ENCODE measurements at regions not wholly inside any gene's neighbourhood (a gene's known extent, or its start where the extent isn't known, plus 50 kb on each side); places are given as distances from the start of the nearest gene placed in this dataset.

- Histone ChIP-seq H3K27me3 (ENCODE audit: control insufficient read depth in 1 of 2, insufficient read depth in 1 of 2, low read length in 2 of 2) (no peaks in the 10 kb centered on the region), H2BK5ac (ENCODE audit: low read depth, low read length, poor library complexity, severe bottlenecking) (no peak overlapping the region), H3K23ac (ENCODE audit: low read length in 2 of 2) (no peak overlapping the region), H3K4me1 (ENCODE audit: control insufficient read depth, insufficient read depth, low read depth, low read length) (peaks cover 1% of the 10 kb centered on the region), H4K8ac (ENCODE audit: low read length) (no peak overlapping the region), H3K9me3 (ENCODE audit: control insufficient read depth, low read length) (peaks cover 14% of the 10 kb centered on the region), H3K14ac (ENCODE audit: low read length in 2 of 2) (no peak overlapping the region), H3K4ac (ENCODE audit: low read depth in 1 of 2, low read length in 2 of 2) (no peak overlapping the region), H3K79me1 (replicated peaks; ENCODE audit: low read length, poor library complexity, severe bottlenecking) (no peaks in the 10 kb centered on the region), H2BK15ac (ENCODE audit: low read depth, poor library complexity, severe bottlenecking) (no peak overlapping the region), H3K27ac (ENCODE audit: low read length, poor library complexity, severe bottlenecking) (no peak overlapping the region), H2BK12ac (ENCODE audit: low read length in 2 of 2) (no peak overlapping the region), H2BK120ac (ENCODE audit: low read depth, low read length) (no peak overlapping the region), H3K9ac (ENCODE audit: low read length) (no peak overlapping the region), H3K4me3 (ENCODE audit: insufficient read depth in 1 of 2, low read depth in 1 of 2, low read length in 2 of 2) (no peak overlapping the region), H3K4me2 (ENCODE audit: low read length, poor library complexity, severe bottlenecking) (no peak overlapping the region), H3K18ac (ENCODE audit: low read depth in 1 of 2, low read length in 2 of 2) (no peak overlapping the region), H2AFZ (ENCODE audit: low read depth, low read length) (no peak overlapping the region), H4K91ac (ENCODE audit: low read length) (no peak overlapping the region), H3K36me3 (ENCODE audit: control insufficient read depth in 1 of 2, insufficient read depth in 2 of 2, low read depth in 1 of 2, low read length in 2 of 2) (no peaks in the 10 kb centered on the region), H2AK5ac (ENCODE audit: low read length, severe bottlenecking) (no peak overlapping the region)
- no peak for DNase-seq
- WGBS, result no CpG with 5 or more reads among the region's 1 CpG
These were observed 693.7 kb upstream of the CCDC179 start for GRCh38 chr11:23554002-23554401.

GRCh38 chr11:23555085-23555484, 694.8 kb upstream of the CCDC179 start:
- Histone ChIP-seq H3K9ac (ENCODE audit: low read length) (no peak overlapping the region), H3K4me2 (ENCODE audit: low read length, poor library complexity, severe bottlenecking) (no peak overlapping the region), H2BK5ac (ENCODE audit: low read depth, low read length, poor library complexity, severe bottlenecking) (no peak overlapping the region), H3K4me3 (ENCODE audit: insufficient read depth in 1 of 2, low read depth in 1 of 2, low read length in 2 of 2) (no peak overlapping the region), H4K91ac (ENCODE audit: low read length) (no peak overlapping the region), H2AK5ac (ENCODE audit: low read length, severe bottlenecking) (no peak overlapping the region), H2BK120ac (ENCODE audit: low read depth, low read length) (no peak overlapping the region), H2BK12ac (ENCODE audit: low read length in 2 of 2) (no peak overlapping the region), H3K36me3 (ENCODE audit: control insufficient read depth in 1 of 2, insufficient read depth in 2 of 2, low read depth in 1 of 2, low read length in 2 of 2) (no peaks in the 10 kb centered on the region), H3K23ac (ENCODE audit: low read length in 2 of 2) (no peak overlapping the region), H3K9me3 (ENCODE audit: control insufficient read depth, low read length) (peaks cover 14% of the 10 kb centered on the region), H3K4ac (ENCODE audit: low read depth in 1 of 2, low read length in 2 of 2) (no peak overlapping the region), H3K14ac (ENCODE audit: low read length in 2 of 2) (no peak overlapping the region), H2BK15ac (ENCODE audit: low read depth, poor library complexity, severe bottlenecking) (no peak overlapping the region), H3K18ac (ENCODE audit: low read depth in 1 of 2, low read length in 2 of 2) (no peak overlapping the region), H2AFZ (ENCODE audit: low read depth, low read length) (no peak overlapping the region), H3K27me3 (ENCODE audit: control insufficient read depth in 1 of 2, insufficient read depth in 1 of 2, low read length in 2 of 2) (no peaks in the 10 kb centered on the region), H4K8ac (ENCODE audit: low read length) (no peak overlapping the region), H3K79me1 (replicated peaks; ENCODE audit: low read length, poor library complexity, severe bottlenecking) (no peaks in the 10 kb centered on the region), H3K27ac (ENCODE audit: low read length, poor library complexity, severe bottlenecking) (peak overlapping the region; percentile 38), H3K4me1 (ENCODE audit: control insufficient read depth, insufficient read depth, low read depth, low read length) (peaks cover 1% of the 10 kb centered on the region)
- 25% methylated on average over 1 of the region's 1 CpG for WGBS
- peak; percentile 29 for DNase-seq

GRCh38 chr11:23556163-23556750, 696.0 kb upstream of the CCDC179 start:
- no peak overlapping the region for H3K4me2 ChIP-seq (ENCODE audit: low read length, poor library complexity, severe bottlenecking)
- peaks cover 1% of the 10 kb centered on the region for H3K4me1 ChIP-seq (ENCODE audit: control insufficient read depth, insufficient read depth, low read depth, low read length)
- H3K79me1 ChIP-seq (replicated peaks; ENCODE audit: low read length, poor library complexity, severe bottlenecking), result no peaks in the 10 kb centered on the region
- H2BK120ac ChIP-seq (ENCODE audit: low read depth, low read length), result no peak overlapping the region
- no peaks in the 10 kb centered on the region for H3K27me3 ChIP-seq (ENCODE audit: control insufficient read depth in 1 of 2, insufficient read depth in 1 of 2, low read length in 2 of 2)
- no peak overlapping the region for H3K4me3 ChIP-seq (ENCODE audit: insufficient read depth in 1 of 2, low read depth in 1 of 2, low read length in 2 of 2)
- peak overlapping the region in 1 of 2 experiments; percentile 3 for H3K14ac ChIP-seq (ENCODE audit: low read length in 2 of 2)
- peaks cover 14% of the 10 kb centered on the region for H3K9me3 ChIP-seq (ENCODE audit: control insufficient read depth, low read length)
- H3K18ac ChIP-seq (ENCODE audit: low read depth in 1 of 2, low read length in 2 of 2), result peak overlapping the region in 1 of 2 experiments; percentile 8
- H4K8ac ChIP-seq (ENCODE audit: low read length), result no peak overlapping the region
- H4K91ac ChIP-seq (ENCODE audit: low read length), result no peak overlapping the region
- H2BK15ac ChIP-seq (ENCODE audit: low read depth, poor library complexity, severe bottlenecking), result no peak overlapping the region
- no peak overlapping the region for H2AFZ ChIP-seq (ENCODE audit: low read depth, low read length)
- no peak overlapping the region for H2BK5ac ChIP-seq (ENCODE audit: low read depth, low read length, poor library complexity, severe bottlenecking)
- H3K27ac ChIP-seq (ENCODE audit: low read length, poor library complexity, severe bottlenecking), result no peak overlapping the region
- H3K36me3 ChIP-seq (ENCODE audit: control insufficient read depth in 1 of 2, insufficient read depth in 2 of 2, low read depth in 1 of 2, low read length in 2 of 2), result no peaks in the 10 kb centered on the region
- H3K9ac ChIP-seq (ENCODE audit: low read length), result no peak overlapping the region
- WGBS, result 92% methylated on average over 2 of the region's 2 CpGs
- H2AK5ac ChIP-seq (ENCODE audit: low read length, severe bottlenecking), result no peak overlapping the region
- no peak overlapping the region for H3K4ac ChIP-seq (ENCODE audit: low read depth in 1 of 2, low read length in 2 of 2)
- H3K23ac ChIP-seq (ENCODE audit: low read length in 2 of 2), result no peak overlapping the region
- peak overlapping the region in 1 of 2 experiments; percentile 42 for H2BK12ac ChIP-seq (ENCODE audit: low read length in 2 of 2)
- no peak for DNase-seq

GRCh38 chr11:23563591-23563990, 703.3 kb upstream of the CCDC179 start:
- no peak overlapping the region for H3K27ac ChIP-seq (ENCODE audit: low read length, poor library complexity, severe bottlenecking)
- H3K27me3 ChIP-seq (ENCODE audit: control insufficient read depth in 1 of 2, insufficient read depth in 1 of 2, low read length in 2 of 2), result no peaks in the 10 kb centered on the region
- no peaks in the 10 kb centered on the region for H3K4me1 ChIP-seq (ENCODE audit: control insufficient read depth, insufficient read depth, low read depth, low read length)
- no peaks in the 10 kb centered on the region for H3K79me1 ChIP-seq (replicated peaks; ENCODE audit: low read length, poor library complexity, severe bottlenecking)
- no peak overlapping the region for H2BK12ac ChIP-seq (ENCODE audit: low read length in 2 of 2)
- H3K9me3 ChIP-seq (ENCODE audit: control insufficient read depth, low read length), result no peaks in the 10 kb centered on the region
- H2BK15ac ChIP-seq (ENCODE audit: low read depth, poor library complexity, severe bottlenecking), result no peak overlapping the region
- H3K4ac ChIP-seq (ENCODE audit: low read depth in 1 of 2, low read length in 2 of 2), result no peak overlapping the region
- no peak overlapping the region for H4K8ac ChIP-seq (ENCODE audit: low read length)
- H2AFZ ChIP-seq (ENCODE audit: low read depth, low read length), result no peak overlapping the region
- H3K14ac ChIP-seq (ENCODE audit: low read length in 2 of 2), result no peak overlapping the region
- H3K23ac ChIP-seq (ENCODE audit: low read length in 2 of 2), result no peak overlapping the region
- H3K18ac ChIP-seq (ENCODE audit: low read depth in 1 of 2, low read length in 2 of 2), result no peak overlapping the region
- H3K9ac ChIP-seq (ENCODE audit: low read length), result no peak overlapping the region
- H2BK5ac ChIP-seq (ENCODE audit: low read depth, low read length, poor library complexity, severe bottlenecking), result no peak overlapping the region
- H3K4me2 ChIP-seq (ENCODE audit: low read length, poor library complexity, severe bottlenecking), result no peak overlapping the region
- no peak overlapping the region for H3K4me3 ChIP-seq (ENCODE audit: insufficient read depth in 1 of 2, low read depth in 1 of 2, low read length in 2 of 2)
- no peak overlapping the region for H2BK120ac ChIP-seq (ENCODE audit: low read depth, low read length)
- no peak for DNase-seq
- H3K36me3 ChIP-seq (ENCODE audit: control insufficient read depth in 1 of 2, insufficient read depth in 2 of 2, low read depth in 1 of 2, low read length in 2 of 2), result no peaks in the 10 kb centered on the region
- no peak overlapping the region for H2AK5ac ChIP-seq (ENCODE audit: low read length, severe bottlenecking)
- no peak overlapping the region for H4K91ac ChIP-seq (ENCODE audit: low read length)
